Thymus (tissue), 11 donors: ENCODE measurements at regions not wholly inside any gene's neighbourhood (a gene's known extent, or its start where the extent isn't known, plus 50 kb on each side); places are given as distances from the start of the nearest gene placed in this dataset.
"Not testable (repeated sequence)": the region's sequence is repeated elsewhere in the genome, so short reads cannot be mapped to it uniquely, and the experiment has no call there.

Experiments
- DNase-seq, 9 donors: peaks; one replicate each; pipeline ENCODE4 v3.0.0-alpha.2; 2013; ENCODE audit warnings: low spot score in 9 of 9, low read depth in 6 of 9, missing footprints in 1 of 9
- H3K27ac ChIP-seq, 2 donors: one replicate each; pipeline ENCODE4 v1.5.1; 2013; ENCODE audit warnings: control low read depth in 1 of 2, low read depth in 1 of 2, low read length in 1 of 2, mild to moderate bottlenecking in 1 of 2, moderate library complexity in 1 of 2
- H3K27me3 ChIP-seq, 2 donors: one replicate each; pipeline ENCODE4 v1.5.1; 2013; ENCODE audit warnings: low read length in 1 of 2; ENCODE audit not compliant: control insufficient read depth in 2 of 2, insufficient read depth in 1 of 2
- H3K36me3 ChIP-seq, 2 donors: one replicate each; pipeline ENCODE4 v1.5.1; 2013; ENCODE audit warnings: low read length in 1 of 2, mild to moderate bottlenecking in 1 of 2, moderate library complexity in 1 of 2; ENCODE audit not compliant: control insufficient read depth in 2 of 2, insufficient read depth in 2 of 2
- H3K4me1 ChIP-seq, 2 donors: one replicate each; pipeline ENCODE4 v1.5.1; 2013; ENCODE audit warnings: low read length in 2 of 2; ENCODE audit not compliant: control insufficient read depth in 2 of 2, insufficient read depth in 2 of 2
- H3K4me3 ChIP-seq, 2 donors: one replicate each; pipeline ENCODE4 v1.5.1; 2013; ENCODE audit warnings: low read length in 2 of 2, control low read depth in 1 of 2, mild to moderate bottlenecking in 1 of 2
- H3K9me3 ChIP-seq, 2 donors: one replicate each; pipeline ENCODE4 v1.5.1; 2013; ENCODE audit warnings: low read length in 1 of 2, mild to moderate bottlenecking in 1 of 2; ENCODE audit not compliant: control insufficient read depth in 2 of 2, insufficient read depth in 1 of 2
- WGBS: extraction: QIAGEN DNeasy Blood & Tissue Kit; methylation state at CpG from one replicate; pipeline ENCODE4 v1.1.7; 2013; 5-methylcytosine and 5-hydroxymethylcytosine counted together
- donor health status: healthy.

- Histone ChIP-seq H3K27me3 (no peaks in the 10 kb centered on the region), H3K4me3 (no peak overlapping the region), H3K4me1 (no peaks in the 10 kb centered on the region), H3K27ac (no peak overlapping the region), H3K36me3 (no peaks in the 10 kb centered on the region), H3K9me3 (no peaks in the 10 kb centered on the region)
- 97% methylated on average over 2 of the region's 2 CpGs for WGBS
- no peak for DNase-seq
Measured at GRCh38 chr7:156511426-156511825, 129.1 kb upstream of the RNF32 start.

GRCh38 chr7:156510966-156511365 is 129.6 kb upstream of the RNF32 start:
- no peak overlapping the region for H3K4me3 ChIP-seq
- H3K27me3 ChIP-seq, result no peaks in the 10 kb centered on the region
- no peak overlapping the region for H3K27ac ChIP-seq
- H3K9me3 ChIP-seq, result no peaks in the 10 kb centered on the region
- DNase-seq, result no peak
- no peaks in the 10 kb centered on the region for H3K4me1 ChIP-seq
- no peaks in the 10 kb centered on the region for H3K36me3 ChIP-seq

- no peaks in the 10 kb centered on the region for H3K27me3 ChIP-seq
- no peaks in the 10 kb centered on the region for H3K9me3 ChIP-seq
- H3K27ac ChIP-seq, result no peak overlapping the region
- no peak for DNase-seq
- no peak overlapping the region for H3K4me3 ChIP-seq
- H3K36me3 ChIP-seq, result no peaks in the 10 kb centered on the region
- H3K4me1 ChIP-seq, result no peaks in the 10 kb centered on the region
- WGBS, result 96% methylated on average over 3 of the region's 3 CpGs
Measured at GRCh38 chr7:156509216-156509615, 131.4 kb upstream of the RNF32 start.

GRCh38 chr7:156505876-156506275 is 134.7 kb upstream of the RNF32 start:
- no peak overlapping the region for H3K27ac ChIP-seq
- H3K4me3 ChIP-seq, result no peak overlapping the region
- H3K4me1 ChIP-seq, result no peaks in the 10 kb centered on the region
- H3K36me3 ChIP-seq, result no peaks in the 10 kb centered on the region
- WGBS, result 91% methylated on average over 10 of the region's 10 CpGs
- H3K27me3 ChIP-seq, result no peaks in the 10 kb centered on the region
- no peak for DNase-seq
- no peaks in the 10 kb centered on the region for H3K9me3 ChIP-seq

GRCh38 chr7:156504687-156505545 is 135.7 kb upstream of the RNF32 start:
- Histone ChIP-seq H3K27me3 (no peaks in the 10 kb centered on the region), H3K9me3 (no peaks in the 10 kb centered on the region), H3K27ac (no peak overlapping the region), H3K4me3 (no peak overlapping the region), H3K36me3 (no peaks in the 10 kb centered on the region), H3K4me1 (no peaks in the 10 kb centered on the region)
- WGBS, result 89% methylated on average over 27 of the region's 27 CpGs
- DNase-seq, result no peak

GRCh38 chr7:156504006-156504405 is 136.6 kb upstream of the RNF32 start:
- WGBS, result 96% methylated on average over 17 of the region's 17 CpGs
- no peaks in the 10 kb centered on the region for H3K9me3 ChIP-seq
- H3K4me1 ChIP-seq, result no peaks in the 10 kb centered on the region
- H3K4me3 ChIP-seq, result no peak overlapping the region
- no peak overlapping the region for H3K27ac ChIP-seq
- no peaks in the 10 kb centered on the region for H3K27me3 ChIP-seq
- DNase-seq, result no peak
- no peaks in the 10 kb centered on the region for H3K36me3 ChIP-seq

- H3K4me1 ChIP-seq, result no peaks in the 10 kb centered on the region
- H3K36me3 ChIP-seq, result no peaks in the 10 kb centered on the region
- H3K9me3 ChIP-seq, result no peaks in the 10 kb centered on the region
- 79% methylated on average over 7 of the region's 7 CpGs for WGBS
- H3K4me3 ChIP-seq, result no peak overlapping the region
- no peaks in the 10 kb centered on the region for H3K27me3 ChIP-seq
- no peak overlapping the region for H3K27ac ChIP-seq
- DNase-seq, result no peak
Measured at GRCh38 chr7:156503196-156503595, 137.4 kb upstream of the RNF32 start.

GRCh38 chr7:156501815-156502214 is 138.8 kb upstream of the RNF32 start:
- not testable (repeated sequence) for H3K27ac ChIP-seq, H3K9me3 ChIP-seq, H3K4me3 ChIP-seq, DNase-seq, H3K27me3 ChIP-seq, H3K36me3 ChIP-seq, H3K4me1 ChIP-seq
- 84% methylated on average over 1 of the region's 1 CpG for WGBS

- no peaks in the 10 kb centered on the region for H3K4me1 ChIP-seq
- no peak overlapping the region for H3K27ac ChIP-seq
- no peaks in the 10 kb centered on the region for H3K36me3 ChIP-seq
- no peak overlapping the region for H3K4me3 ChIP-seq
- no peaks in the 10 kb centered on the region for H3K9me3 ChIP-seq
- 74% methylated on average over 12 of the region's 12 CpGs for WGBS
- no peaks in the 10 kb centered on the region for H3K27me3 ChIP-seq
- no peak for DNase-seq
Measured at GRCh38 chr7:156499247-156499881, 141.2 kb upstream of the RNF32 start.
